ENCODE measurements at regions not wholly inside any gene's neighbourhood (a gene's known extent, or its start where the extent isn't known, plus 50 kb on each side); places are given as distances from the start of the nearest gene placed in this dataset.

DNA sequence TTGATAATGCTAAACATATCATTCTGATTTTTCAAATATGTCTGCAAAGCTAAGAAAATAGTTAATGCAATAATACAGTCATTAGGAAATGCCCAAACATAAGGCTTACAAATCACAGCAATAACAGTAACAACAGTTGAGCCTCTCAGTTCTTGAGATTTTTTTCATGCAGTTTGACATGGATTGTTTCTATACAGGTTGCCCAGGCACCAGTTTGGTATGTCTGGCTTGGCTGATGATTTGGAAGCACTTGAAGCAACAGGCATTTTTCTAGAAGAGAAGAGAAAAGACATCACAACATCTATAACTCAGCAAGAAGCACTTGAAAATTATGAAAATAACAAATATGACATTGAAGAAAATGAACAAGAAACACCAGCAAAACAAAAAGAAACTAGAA, 78.7 kb upstream of the COL6A5 start:
- TF ChIP-seq, protein P1, sequence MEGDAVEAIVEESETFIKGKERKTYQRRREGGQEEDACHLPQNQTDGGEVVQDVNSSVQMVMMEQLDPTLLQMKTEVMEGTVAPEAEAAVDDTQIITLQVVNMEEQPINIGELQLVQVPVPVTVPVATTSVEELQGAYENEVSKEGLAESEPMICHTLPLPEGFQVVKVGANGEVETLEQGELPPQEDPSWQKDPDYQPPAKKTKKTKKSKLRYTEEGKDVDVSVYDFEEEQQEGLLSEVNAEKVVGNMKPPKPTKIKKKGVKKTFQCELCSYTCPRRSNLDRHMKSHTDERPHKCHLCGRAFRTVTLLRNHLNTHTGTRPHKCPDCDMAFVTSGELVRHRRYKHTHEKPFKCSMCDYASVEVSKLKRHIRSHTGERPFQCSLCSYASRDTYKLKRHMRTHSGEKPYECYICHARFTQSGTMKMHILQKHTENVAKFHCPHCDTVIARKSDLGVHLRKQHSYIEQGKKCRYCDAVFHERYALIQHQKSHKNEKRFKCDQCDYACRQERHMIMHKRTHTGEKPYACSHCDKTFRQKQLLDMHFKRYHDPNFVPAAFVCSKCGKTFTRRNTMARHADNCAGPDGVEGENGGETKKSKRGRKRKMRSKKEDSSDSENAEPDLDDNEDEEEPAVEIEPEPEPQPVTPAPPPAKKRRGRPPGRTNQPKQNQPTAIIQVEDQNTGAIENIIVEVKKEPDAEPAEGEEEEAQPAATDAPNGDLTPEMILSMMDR (IDR thresholded peaks at IDR 0.05), result no peak
- no peak for TF ChIP-seq POLR2A (IDR thresholded peaks at IDR 0.05)
